OCI-LY1 (cell line): ENCODE measurements at regions not wholly inside any gene's neighbourhood (a gene's known extent, or its start where the extent isn't known, plus 50 kb on each side); places are given as distances from the start of the nearest gene placed in this dataset.

Source experiments
- EZH2 ChIP-seq: fragments of 200-600 bp; sonication (generic), shearing (Covaris generic); IDR thresholded peaks from 2 replicates; pipeline ENCODE4 v1.8.0; 2017; ENCODE audit warnings: borderline replicate concordance, mixed run types, mild to moderate bottlenecking, antibody characterized with exemption, low read length, moderate library complexity, mixed read lengths
- TF ChIP-seq, protein P1 (sequence below): fragments of 200-600 bp; sonication (generic), shearing (Covaris generic); IDR thresholded peaks from 2 replicates; pipeline ENCODE4 v1.5.1; 2017; ENCODE audit warnings: mild to moderate bottlenecking, antibody characterized with exemption, low read length, moderate library complexity, mixed read lengths

DNA sequence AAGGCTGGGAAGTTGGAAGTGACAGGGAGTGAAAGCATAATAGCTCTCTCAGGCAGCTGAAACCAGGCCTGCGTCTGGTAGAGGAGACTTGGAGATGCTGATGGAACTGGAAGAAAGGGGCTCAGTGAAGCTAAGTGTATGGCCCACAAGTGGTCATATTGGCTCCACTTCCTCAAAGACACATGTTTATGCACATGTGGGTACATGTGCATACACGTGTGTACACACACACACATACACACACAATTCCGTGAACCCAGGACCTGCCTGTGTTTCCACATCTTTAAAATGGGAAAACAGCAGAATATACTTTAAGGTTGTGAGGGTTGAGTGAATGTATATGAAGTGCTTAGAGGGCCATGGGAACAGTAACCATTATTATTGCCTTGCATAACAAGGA lies 160.9 kb downstream of the ARL6IP6 start:
- TF ChIP-seq, protein P1, sequence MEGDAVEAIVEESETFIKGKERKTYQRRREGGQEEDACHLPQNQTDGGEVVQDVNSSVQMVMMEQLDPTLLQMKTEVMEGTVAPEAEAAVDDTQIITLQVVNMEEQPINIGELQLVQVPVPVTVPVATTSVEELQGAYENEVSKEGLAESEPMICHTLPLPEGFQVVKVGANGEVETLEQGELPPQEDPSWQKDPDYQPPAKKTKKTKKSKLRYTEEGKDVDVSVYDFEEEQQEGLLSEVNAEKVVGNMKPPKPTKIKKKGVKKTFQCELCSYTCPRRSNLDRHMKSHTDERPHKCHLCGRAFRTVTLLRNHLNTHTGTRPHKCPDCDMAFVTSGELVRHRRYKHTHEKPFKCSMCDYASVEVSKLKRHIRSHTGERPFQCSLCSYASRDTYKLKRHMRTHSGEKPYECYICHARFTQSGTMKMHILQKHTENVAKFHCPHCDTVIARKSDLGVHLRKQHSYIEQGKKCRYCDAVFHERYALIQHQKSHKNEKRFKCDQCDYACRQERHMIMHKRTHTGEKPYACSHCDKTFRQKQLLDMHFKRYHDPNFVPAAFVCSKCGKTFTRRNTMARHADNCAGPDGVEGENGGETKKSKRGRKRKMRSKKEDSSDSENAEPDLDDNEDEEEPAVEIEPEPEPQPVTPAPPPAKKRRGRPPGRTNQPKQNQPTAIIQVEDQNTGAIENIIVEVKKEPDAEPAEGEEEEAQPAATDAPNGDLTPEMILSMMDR, result no peak
- TF ChIP-seq EZH2, result no peak
